Caki2 (cell line): ENCODE measurements at regions not wholly inside any gene's neighbourhood (a gene's known extent, or its start where the extent isn't known, plus 50 kb on each side); places are given as distances from the start of the nearest gene placed in this dataset.

Experiments
- DNase-seq: peaks from one replicate; pipeline ENCODE4 v3.0.0-alpha.2; 2015; ENCODE audit warnings: low read depth
- in situ Hi-C: cut with HindIII; loops from 2 replicates; pipeline ENCODE4 v1.10.0; 2016; ENCODE audit warnings: low sequenced_read_pairs, low pct_unique_long_range_greater_than_20kb, mixed read lengths

GRCh38 chrX:137413190-137413589, 152.7 kb upstream of the ZIC3 start:
- no peak for DNase-seq
- in situ Hi-C loops, result no loop called here

DNA sequence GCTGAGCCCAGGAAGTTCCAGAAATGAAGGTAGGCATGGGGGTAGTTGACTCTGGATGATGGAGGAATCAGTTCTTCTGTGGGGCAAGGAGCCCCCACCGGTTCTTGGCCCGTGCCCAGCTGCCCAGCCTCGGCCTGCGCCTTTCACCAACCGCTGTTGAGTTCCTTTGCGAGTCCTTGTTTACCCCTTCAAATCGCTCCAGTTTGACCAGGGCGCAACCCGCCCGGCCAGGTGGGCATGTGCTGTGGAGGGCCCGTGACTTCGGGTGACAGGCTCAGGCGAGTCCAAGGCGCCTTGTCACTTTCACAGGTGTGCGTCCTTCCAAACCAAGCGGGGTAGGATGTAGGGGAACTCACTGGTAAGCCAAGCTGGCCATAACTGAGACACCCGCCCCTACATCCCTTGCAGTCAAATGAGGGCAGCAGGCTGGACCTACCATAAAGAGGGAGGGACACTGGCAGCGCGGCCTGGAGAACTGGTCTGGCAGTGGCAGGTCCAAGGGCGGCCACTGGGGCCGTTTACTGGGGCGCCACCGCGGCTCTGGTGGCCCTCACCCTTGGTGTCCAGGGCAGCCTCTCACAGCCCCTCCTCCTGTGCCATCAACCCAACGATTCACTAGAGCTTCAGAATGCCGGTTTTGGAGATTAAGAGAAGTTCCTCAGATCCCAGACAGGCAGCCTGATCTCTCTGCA, 160.3 kb upstream of the ZIC3 start:
- DNase-seq, result no peak
- in situ Hi-C loops, result no loop called here

- in situ Hi-C loops, result no loop called here
- DNase-seq, result no peak
Measured at GRCh38 chrX:137401092-137401491, 164.8 kb upstream of the ZIC3 start.

DNA sequence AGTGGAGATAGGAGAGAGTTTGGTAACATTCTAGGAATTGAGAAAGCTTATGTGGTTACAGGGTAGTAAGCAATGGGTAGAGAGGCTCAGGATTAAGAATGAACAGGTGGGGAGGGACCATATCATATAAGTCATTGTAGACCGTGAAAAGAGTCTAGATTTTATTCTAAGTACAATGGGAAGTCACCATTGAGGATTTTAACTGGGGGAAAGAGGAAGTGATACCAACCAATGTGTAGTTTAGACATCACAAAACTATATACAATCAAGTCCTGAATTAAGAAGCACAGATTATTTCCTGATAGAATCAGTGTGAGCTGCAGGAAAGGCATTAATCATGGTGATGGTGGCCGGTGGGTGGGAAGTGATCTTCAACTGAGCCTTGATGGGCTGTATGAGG, 178.3 kb upstream of the ZIC3 start:
- in situ Hi-C loops, result no loop called here

DNA sequence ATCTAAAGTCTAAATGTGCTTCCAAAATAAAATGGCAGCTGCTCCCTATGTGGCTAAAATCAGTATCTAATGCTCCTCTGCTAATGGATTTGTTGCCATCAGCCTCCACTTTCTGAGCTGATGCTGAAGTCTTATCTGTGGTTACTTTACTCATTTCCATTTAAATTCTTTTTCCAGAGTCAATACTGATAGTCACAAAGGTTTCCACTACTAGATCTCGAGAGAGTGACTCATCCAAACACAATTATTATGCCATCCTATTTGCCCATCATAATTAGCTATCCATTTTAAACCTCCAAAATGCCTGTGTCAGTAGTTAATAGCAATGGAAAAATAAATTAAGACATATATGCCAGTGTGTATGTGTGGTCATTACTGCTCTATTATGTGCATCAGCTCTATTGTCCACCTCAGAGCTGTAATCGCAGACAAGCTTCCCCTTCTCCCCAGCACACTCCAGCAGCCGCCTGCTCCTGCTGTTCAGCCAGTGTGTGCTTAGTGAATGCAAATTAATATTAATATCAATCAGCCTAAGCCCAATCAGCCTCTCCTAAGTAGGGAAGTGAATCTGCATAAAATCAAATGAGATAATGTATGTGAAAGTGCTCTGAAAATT, 199.8 kb upstream of the ZIC3 start:
- in situ Hi-C loops, result no loop called here
- no peak for DNase-seq

More for the DNA sequence above, 178.3 kb upstream of the ZIC3 start:
- DNase-seq, result no peak

DNA sequence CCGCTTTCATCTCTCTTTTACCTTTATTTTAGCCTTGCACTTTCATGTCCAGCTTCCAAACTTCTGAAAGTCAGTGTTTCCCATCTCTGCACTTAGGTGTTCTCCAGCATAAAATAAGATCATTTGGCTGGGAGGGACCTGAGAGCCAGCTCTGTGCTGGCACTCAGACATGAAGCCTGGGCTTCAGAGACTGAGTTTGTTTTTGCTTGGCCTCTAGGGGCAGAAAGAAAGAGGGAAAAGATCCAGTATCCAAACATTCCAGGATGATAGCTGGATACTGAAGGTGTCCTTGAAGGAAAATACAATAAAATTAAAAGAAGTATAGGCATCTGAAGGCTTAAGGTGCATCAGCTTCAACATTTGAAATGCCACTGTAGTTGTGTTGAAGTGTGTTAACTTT, 202.4 kb upstream of the ZIC3 start:
- in situ Hi-C loops, result no loop called here
- DNase-seq, result no peak

- no peak for DNase-seq
- in situ Hi-C loops, result no loop called here
Measured at GRCh38 chrX:137362583-137362982, 203.3 kb upstream of the ZIC3 start.

DNA sequence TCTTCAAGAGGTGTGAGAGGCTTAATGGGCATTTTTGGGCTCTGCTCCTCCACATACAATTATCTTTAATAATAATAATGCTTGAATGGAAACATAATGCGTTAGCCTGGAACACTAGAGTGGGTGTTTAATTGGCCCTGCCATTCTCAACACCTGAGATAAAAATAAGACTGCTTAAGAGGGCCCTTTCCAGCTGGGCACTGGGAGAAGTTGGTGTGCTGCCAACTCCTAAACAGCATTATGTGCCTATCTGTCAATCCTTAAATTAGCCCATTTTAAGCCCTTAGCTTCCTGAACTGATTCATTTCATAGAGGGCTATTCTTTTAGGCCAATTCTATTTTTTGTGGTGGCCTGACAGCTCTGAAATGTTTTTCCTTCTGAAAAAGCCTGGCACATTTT, 211.1 kb upstream of the ZIC3 start:
- no peak for DNase-seq
- in situ Hi-C loops, result no loop called here

DNA sequence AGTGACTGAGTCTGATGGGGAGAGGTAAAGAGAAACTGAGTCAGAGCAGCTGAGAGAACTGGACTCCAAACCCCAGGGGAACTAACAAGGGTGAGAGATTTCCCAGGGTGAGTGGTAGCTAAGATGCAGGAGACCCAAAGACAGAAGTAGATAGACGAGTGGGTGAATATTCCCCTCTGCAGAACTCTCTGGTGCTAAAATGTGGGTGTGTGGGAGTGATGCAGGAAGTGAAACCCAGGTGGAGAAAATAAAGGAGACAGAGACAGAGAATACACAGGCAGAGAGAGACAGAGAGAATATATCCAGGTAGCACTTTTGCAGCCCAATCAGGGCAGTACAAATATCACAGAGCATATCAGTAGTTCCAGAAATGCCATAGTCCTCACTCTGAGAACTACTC, 212.5 kb upstream of the ZIC3 start:
- no peak for DNase-seq
- in situ Hi-C loops, result no loop called here

DNA sequence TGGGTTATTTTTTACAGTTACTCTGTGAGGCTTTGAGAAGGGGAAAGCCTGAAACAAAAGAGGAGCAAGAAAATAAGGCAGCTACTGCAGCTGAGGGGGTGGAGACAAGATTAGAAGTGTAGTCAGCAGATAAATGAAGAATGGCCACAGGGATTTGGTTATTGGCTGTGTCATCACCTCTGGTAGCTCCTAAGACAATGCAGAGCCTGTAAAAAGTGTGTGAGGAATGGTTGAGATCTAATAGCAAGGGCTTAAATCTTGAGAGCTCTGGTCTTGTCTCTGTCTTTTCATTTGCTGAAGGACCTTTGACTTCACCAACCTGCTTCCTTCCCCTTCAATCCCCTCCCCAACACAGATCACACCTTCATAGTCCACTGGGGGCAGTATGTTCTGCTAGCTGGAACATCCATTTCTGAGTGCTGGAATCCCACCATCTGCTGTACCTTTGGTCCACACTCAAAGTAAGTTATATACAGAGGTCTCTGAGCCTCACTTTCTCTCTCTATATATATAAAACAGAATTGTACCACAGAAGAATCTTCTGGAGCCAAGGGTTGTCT, 213.7 kb upstream of the ZIC3 start:
- DNase-seq, result no peak
- in situ Hi-C loops, result no loop called here

DNA sequence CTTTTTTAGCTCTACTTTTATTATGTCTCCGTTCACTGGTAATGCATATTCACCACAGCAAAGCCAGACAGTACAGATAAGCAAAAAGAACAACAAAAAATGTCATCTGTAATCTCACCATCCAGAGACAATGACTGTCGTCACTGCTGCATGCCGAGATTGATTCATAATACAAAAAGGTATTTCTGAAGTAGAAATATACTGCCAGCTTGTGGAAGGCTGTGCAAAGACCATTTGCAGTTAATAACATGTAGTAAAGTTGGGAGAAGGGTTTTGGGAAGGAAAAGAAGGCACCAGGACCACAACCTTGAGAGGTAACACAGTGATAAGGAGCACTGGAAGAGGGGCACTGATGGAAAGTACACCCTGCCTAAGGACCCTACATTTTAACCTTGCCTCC, 223.0 kb upstream of the ZIC3 start:
- no peak for DNase-seq
- in situ Hi-C loops, result no loop called here

DNA sequence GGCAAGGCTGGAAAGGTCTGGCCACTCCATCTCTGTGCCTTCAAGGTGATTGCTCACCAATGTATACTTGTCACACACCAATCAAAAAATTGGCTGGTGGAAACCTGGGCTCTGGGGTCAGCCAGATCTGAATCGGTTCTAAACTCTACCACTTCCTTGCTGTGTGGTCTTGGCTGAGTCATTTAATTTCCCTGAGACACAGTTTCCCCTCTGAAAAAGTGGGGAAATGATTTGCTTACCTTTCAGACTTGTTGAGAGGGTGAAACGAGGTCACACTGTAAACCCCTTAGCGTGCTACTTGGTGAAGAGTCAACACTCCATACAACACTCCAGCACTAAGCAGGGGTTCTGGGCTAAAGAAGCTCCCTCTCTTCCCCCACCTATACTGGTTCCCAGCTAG, 252.3 kb upstream of the ZIC3 start:
- in situ Hi-C loops, result no loop called here
- DNase-seq, result no peak

- in situ Hi-C loops, result no loop called here
- no peak for DNase-seq
Measured at GRCh38 chrX:137305404-137305803, 260.5 kb upstream of the ZIC3 start.

- in situ Hi-C loops, result no loop called here
- DNase-seq, result no peak
Measured at GRCh38 chrX:137297167-137297566, 263.4 kb upstream of the GPR101 start.

GRCh38 chrX:137290011-137290410, 256.2 kb upstream of the GPR101 start:
- in situ Hi-C loops, result no loop called here
- no peak for DNase-seq

- DNase-seq, result no peak
- in situ Hi-C loops, result no loop called here
Measured at GRCh38 chrX:137287191-137287590, 253.4 kb upstream of the GPR101 start.

DNA sequence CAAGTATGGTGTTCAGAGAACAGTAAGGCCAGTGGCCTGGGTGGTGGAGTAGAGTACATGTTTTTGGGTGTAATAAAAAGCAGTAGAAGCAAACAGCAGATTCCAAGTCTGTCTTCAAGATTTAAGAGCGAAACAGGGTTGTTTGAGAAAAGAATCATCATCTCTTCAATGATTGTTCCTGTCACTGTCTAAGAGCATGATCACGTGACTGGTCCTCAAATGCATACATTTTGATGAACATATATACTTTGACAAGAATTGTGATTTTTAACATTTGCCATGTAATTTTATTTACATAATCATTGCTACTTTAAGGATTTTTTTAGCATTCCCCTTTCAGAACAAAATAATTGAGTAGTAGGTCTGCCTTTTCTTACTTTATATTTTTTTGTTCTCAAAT, 252.6 kb upstream of the GPR101 start:
- in situ Hi-C loops, result no loop called here
- no peak for DNase-seq

- DNase-seq, result no peak
- in situ Hi-C loops, result no loop called here
Measured at GRCh38 chrX:137278825-137279224, 245.0 kb upstream of the GPR101 start.

DNA sequence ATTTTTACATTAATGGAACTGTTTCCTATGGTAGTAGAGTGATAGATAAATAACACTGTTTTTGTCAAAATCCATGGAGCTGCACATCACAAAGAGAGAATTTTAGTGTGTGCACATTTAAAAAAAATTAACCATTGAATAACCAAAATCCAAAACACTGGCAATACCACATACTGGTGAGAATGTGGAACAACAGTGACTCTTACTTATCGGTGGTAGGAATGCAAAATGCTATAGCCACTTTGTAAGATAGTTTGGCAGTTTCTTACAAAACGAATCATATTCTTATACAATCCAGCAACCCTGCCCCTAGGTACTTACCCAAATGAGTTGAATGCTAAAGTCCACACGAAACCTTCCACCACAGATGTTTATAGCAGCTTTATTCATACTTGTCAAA, 229.6 kb upstream of the GPR101 start:
- in situ Hi-C loops, result no loop called here
- DNase-seq, result no peak

- no peak for DNase-seq
- in situ Hi-C loops, result no loop called here
Measured at GRCh38 chrX:137245183-137245582, 211.4 kb upstream of the GPR101 start.
